ENCODE measurements at regions not wholly inside any gene's neighbourhood (a gene's known extent, or its start where the extent isn't known, plus 50 kb on each side); places are given as distances from the start of the nearest gene placed in this dataset.

- TF ChIP-seq, protein P1, sequence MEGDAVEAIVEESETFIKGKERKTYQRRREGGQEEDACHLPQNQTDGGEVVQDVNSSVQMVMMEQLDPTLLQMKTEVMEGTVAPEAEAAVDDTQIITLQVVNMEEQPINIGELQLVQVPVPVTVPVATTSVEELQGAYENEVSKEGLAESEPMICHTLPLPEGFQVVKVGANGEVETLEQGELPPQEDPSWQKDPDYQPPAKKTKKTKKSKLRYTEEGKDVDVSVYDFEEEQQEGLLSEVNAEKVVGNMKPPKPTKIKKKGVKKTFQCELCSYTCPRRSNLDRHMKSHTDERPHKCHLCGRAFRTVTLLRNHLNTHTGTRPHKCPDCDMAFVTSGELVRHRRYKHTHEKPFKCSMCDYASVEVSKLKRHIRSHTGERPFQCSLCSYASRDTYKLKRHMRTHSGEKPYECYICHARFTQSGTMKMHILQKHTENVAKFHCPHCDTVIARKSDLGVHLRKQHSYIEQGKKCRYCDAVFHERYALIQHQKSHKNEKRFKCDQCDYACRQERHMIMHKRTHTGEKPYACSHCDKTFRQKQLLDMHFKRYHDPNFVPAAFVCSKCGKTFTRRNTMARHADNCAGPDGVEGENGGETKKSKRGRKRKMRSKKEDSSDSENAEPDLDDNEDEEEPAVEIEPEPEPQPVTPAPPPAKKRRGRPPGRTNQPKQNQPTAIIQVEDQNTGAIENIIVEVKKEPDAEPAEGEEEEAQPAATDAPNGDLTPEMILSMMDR (IDR thresholded peaks at IDR 0.05): no peak
- TF ChIP-seq POLR2A (IDR thresholded peaks at IDR 0.05): no peak
Measured at GRCh38 chr14:96626916-96627315, 124.7 kb downstream of the PAPOLA start.
